Activated CD8-positive, alpha-beta T cell treated with anti-CD3 and anti-CD28 coated beads, Interleukin-2, amount 10 ng/mL, durations not matched to agents 7 days and 5 days (primary cell): ENCODE measurements at regions not wholly inside any gene's neighbourhood (a gene's known extent, or its start where the extent isn't known, plus 50 kb on each side); places are given as distances from the start of the nearest gene placed in this dataset.

Experiments
- ATAC-seq: fragments of 150-1000 bp; cut with Tn5 transposase; one replicate; pipeline ENCODE4 v1.10.0; 2021; ENCODE audit warnings: moderate library complexity
- CTCF ChIA-PET: fragments of 350-600 bp; sonication (Branson Sonifier 250); formaldehyde crosslinking; loops from one replicate; lab custom pipeline; 2021; ENCODE audit warnings: antibody characterized with exemption; lab: Charles Lee
- POLR2A ChIA-PET: fragments of 350-600 bp; sonication (Branson Sonifier 250); formaldehyde crosslinking; loops from one replicate; lab custom pipeline; 2021; ENCODE audit warnings: antibody characterized with exemption; lab: Charles Lee
- DNase-seq: peaks from one replicate; pipeline ENCODE4 v3.0.0-alpha.2; 2020
- H3K27ac Mint-ChIP-seq: one replicate; pipeline ENCODE4 v1.8.0; 2021; ENCODE audit warnings: mild to moderate bottlenecking, mixed read lengths
- H3K27me3 Mint-ChIP-seq: one replicate; pipeline ENCODE4 v1.8.0; 2021; ENCODE audit warnings: low read depth, mixed read lengths
- H3K36me3 Mint-ChIP-seq: one replicate; pipeline ENCODE4 v1.8.0; 2021; ENCODE audit warnings: low read depth, mixed read lengths
- H3K4me1 Mint-ChIP-seq: one replicate; pipeline ENCODE4 v1.8.0; 2021; ENCODE audit warnings: low read depth, mixed read lengths
- H3K4me3 Mint-ChIP-seq: one replicate; pipeline ENCODE4 v1.8.0; 2021; ENCODE audit warnings: mild to moderate bottlenecking, mixed read lengths
- H3K9me3 Mint-ChIP-seq: one replicate; pipeline ENCODE4 v1.8.0; 2022; ENCODE audit warnings: mixed read lengths; ENCODE audit not compliant: insufficient read depth

GRCh38 chr12:68560851-68561422, 49.8 kb upstream of the RAP1B start:
- Mint-ChIP-seq H3K36me3 (no peaks in the 10 kb centered on the region), H3K4me3 (no peak overlapping the region), H3K27me3 (no peaks in the 10 kb centered on the region), H3K4me1 (peaks cover 33% of the 10 kb centered on the region), H3K9me3 (no peaks in the 10 kb centered on the region), H3K27ac (no peak overlapping the region)
- ChIA-PET CTCF (interaction anchor here (1.3 kb wide), 1 partner anchor 18 kb away, joined by 3 read pairs; no protein-coding TSS in a partner anchor), POLR2A (no interaction called here)
- ATAC-seq (no peak), DNase-seq (no peak)
